Prostate gland (tissue), 2 donors: ENCODE measurements at regions not wholly inside any gene's neighbourhood (a gene's known extent, or its start where the extent isn't known, plus 50 kb on each side); places are given as distances from the start of the nearest gene placed in this dataset.

ENCODE experiments used
- POLR2A ChIP-seq: fragments of 450-650 bp; IDR thresholded peaks from one replicate; pipeline ENCODE4 v1.6.1; 2016; ENCODE audit warnings: antibody characterized with exemption, mild to moderate bottlenecking
- POLR2AphosphoS5 ChIP-seq: sonication (generic); formaldehyde crosslinking; IDR thresholded peaks from one replicate; pipeline ENCODE4 v1.6.1; 2017; ENCODE audit warnings: antibody characterized with exemption
- TF ChIP-seq, protein P1 (sequence below), 4 experiments: fragments of 200-600 bp in 2 of 4; fragments of 450-650 bp in 2 of 4; sonication (generic) in 2 of 4; IDR thresholded peaks; 1 replicate in 3 of 4; 2 replicates in 1 of 4; pipeline ENCODE4 v1.5.1; 2016 to 2019; ENCODE audit warnings: antibody characterized with exemption in 4 of 4, mild to moderate bottlenecking in 2 of 4, moderate library complexity in 2 of 4

DNA sequence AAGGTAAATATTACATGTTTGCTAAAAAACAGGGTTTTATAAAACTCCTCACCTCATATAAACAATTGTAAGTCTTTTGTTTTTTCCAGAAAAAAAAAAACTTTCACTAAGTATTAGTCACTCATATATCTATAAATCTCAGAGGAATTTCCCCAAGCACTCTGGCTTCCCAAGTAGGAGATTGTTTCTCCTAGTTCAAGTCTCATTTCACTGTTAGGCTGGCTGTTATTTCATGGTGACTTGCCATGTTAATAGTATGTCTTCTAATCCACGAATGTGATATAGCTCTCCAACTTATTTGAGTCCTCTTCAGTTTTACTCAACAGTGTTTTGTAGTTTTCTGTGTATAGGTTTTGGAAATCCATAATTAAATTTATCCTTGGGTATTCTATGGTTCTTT, 61.6 kb downstream of the CAPZA3 start:
- TF ChIP-seq, protein P1, sequence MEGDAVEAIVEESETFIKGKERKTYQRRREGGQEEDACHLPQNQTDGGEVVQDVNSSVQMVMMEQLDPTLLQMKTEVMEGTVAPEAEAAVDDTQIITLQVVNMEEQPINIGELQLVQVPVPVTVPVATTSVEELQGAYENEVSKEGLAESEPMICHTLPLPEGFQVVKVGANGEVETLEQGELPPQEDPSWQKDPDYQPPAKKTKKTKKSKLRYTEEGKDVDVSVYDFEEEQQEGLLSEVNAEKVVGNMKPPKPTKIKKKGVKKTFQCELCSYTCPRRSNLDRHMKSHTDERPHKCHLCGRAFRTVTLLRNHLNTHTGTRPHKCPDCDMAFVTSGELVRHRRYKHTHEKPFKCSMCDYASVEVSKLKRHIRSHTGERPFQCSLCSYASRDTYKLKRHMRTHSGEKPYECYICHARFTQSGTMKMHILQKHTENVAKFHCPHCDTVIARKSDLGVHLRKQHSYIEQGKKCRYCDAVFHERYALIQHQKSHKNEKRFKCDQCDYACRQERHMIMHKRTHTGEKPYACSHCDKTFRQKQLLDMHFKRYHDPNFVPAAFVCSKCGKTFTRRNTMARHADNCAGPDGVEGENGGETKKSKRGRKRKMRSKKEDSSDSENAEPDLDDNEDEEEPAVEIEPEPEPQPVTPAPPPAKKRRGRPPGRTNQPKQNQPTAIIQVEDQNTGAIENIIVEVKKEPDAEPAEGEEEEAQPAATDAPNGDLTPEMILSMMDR (IDR thresholded peaks at IDR 0.05) = no peak
- no peak for TF ChIP-seq POLR2A
- TF ChIP-seq POLR2AphosphoS5 = no peak
